Activated naive CD8-positive, alpha-beta T cell treated with anti-CD3 and anti-CD28 coated beads for 36 hours (primary cell): ENCODE measurements at regions not wholly inside any gene's neighbourhood (a gene's known extent, or its start where the extent isn't known, plus 50 kb on each side); places are given as distances from the start of the nearest gene placed in this dataset.
"Not testable (repeated sequence)": the region's sequence is repeated elsewhere in the genome, so short reads cannot be mapped to it uniquely, and the experiment has no call there.

Experiments used
- DNase-seq: peaks from one replicate; pipeline ENCODE4 v3.0.0; 2021
- H3K27ac Mint-ChIP-seq: one replicate; pipeline ENCODE4 v1.8.0; 2022; ENCODE audit warnings: mild to moderate bottlenecking, moderate library complexity, mixed read lengths
- H3K27me3 Mint-ChIP-seq: one replicate; pipeline ENCODE4 v1.8.0; 2022; ENCODE audit warnings: mild to moderate bottlenecking, mixed read lengths
- H3K36me3 Mint-ChIP-seq: one replicate; pipeline ENCODE4 v1.8.0; 2021; ENCODE audit warnings: mild to moderate bottlenecking, mixed read lengths
- H3K4me1 Mint-ChIP-seq: one replicate; pipeline ENCODE4 v1.8.0; 2021; ENCODE audit warnings: mixed read lengths
- H3K4me3 Mint-ChIP-seq: one replicate; pipeline ENCODE4 v1.8.0; 2022; ENCODE audit warnings: mild to moderate bottlenecking, moderate library complexity, mixed read lengths
- H3K9me3 Mint-ChIP-seq: one replicate; pipeline ENCODE4 v1.8.0; 2022; ENCODE audit warnings: mixed read lengths

DNA sequence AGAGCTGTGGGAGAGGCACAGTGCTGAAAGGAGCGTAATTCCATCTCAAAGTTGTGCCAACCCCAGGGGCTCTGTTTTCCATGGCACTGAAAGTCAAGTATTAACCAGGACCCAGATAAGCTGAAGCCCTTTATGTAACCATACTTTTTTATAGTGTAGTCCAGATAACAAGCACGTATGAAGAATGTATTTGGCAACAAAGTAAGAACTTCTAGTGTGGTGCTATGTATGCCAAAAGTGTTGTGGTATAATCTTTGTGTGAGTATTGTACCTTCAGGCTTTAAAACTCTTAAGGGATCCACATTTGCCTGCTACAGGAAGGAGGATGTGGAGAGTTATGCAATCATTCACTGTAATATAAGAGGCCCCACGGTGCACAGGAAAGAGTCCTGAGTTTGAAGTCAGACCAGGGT lies 129.4 kb downstream of the IBTK start:
- Mint-ChIP-seq H3K27ac (no peak overlapping the region), H3K36me3 (no peaks in the 10 kb centered on the region), H3K4me3 (no peak overlapping the region), H3K9me3 (no peaks in the 10 kb centered on the region), H3K27me3 (no peaks in the 10 kb centered on the region), H3K4me1 (no peaks in the 10 kb centered on the region)
- DNase-seq: no peak

DNA sequence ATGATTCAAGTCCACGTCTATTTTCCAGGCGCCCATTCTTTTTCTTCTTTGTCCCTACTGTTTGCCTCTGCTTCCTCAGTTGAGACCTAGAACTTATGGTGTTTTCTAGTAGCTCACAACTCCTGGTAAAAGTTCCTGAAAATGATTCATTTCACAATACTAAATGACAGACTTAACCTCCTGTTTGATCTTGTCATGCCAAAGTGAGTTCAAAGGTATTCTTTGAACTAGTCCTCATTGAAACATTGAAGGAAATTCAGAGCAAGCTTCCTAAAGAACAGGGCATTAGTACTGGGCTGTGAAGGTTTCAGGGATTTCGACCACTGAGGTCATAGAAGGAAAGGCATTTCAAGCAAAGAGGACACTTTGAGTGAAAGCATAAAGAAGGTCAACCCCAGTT lies 132.8 kb downstream of the IBTK start:
- Mint-ChIP-seq H3K27ac (no peak overlapping the region), H3K36me3 (no peaks in the 10 kb centered on the region)

DNA sequence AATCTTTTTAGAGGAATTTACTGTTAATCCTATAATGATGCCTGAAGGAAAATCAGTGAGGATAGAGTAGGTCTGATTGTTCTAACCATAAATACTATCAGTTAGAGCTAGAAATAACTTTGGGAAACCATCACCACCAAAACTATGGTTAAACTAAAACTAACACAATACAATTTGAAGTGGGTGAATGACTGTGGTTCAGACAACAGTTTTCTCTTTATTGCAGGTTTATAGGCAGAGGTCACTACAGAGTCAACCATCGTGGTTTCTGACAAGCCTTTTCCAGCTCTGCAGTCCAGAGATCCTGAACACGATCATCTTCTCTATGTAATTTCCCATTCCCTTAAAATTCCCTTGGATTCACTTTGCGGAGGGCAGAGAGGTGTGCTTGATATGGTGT lies 134.3 kb downstream of the IBTK start:
- no peaks in the 10 kb centered on the region for H3K27me3 Mint-ChIP-seq
- DNase-seq: no peak
- no peaks in the 10 kb centered on the region for H3K36me3 Mint-ChIP-seq
- H3K4me3 Mint-ChIP-seq: no peak overlapping the region
- H3K4me1 Mint-ChIP-seq: no peaks in the 10 kb centered on the region
- peaks cover 14% of the 10 kb centered on the region for H3K9me3 Mint-ChIP-seq
- H3K27ac Mint-ChIP-seq: no peak overlapping the region

More for the DNA sequence above, 132.8 kb downstream of the IBTK start:
- Mint-ChIP-seq H3K4me1 (no peaks in the 10 kb centered on the region), H3K4me3 (no peak overlapping the region), H3K9me3 (peaks cover 5% of the 10 kb centered on the region), H3K27me3 (no peaks in the 10 kb centered on the region)
- no peak for DNase-seq

DNA sequence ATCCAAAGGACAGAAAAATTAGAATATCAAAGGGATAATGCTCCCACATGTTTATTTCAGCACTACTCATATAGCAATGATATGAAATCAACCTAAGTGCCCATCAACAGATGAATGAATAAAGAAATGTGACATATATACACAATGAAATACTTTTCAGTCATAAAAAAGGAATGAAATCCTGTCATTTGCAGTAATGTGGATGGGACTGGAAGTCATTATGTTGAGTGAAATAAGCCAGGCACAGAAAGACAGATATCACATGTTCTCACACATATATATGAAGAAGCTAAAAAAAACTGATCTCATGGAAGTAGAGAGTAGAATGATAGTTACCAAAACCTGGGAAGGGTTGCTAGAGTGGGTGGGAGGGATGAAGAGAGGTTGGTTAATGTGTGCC lies 135.7 kb downstream of the IBTK start:
- Mint-ChIP-seq H3K27me3 (no peaks in the 10 kb centered on the region), H3K4me3 (no peak overlapping the region), H3K36me3 (no peaks in the 10 kb centered on the region), H3K4me1 (no peaks in the 10 kb centered on the region), H3K9me3 (peaks cover 17% of the 10 kb centered on the region), H3K27ac (no peak overlapping the region)
- no peak for DNase-seq

DNA sequence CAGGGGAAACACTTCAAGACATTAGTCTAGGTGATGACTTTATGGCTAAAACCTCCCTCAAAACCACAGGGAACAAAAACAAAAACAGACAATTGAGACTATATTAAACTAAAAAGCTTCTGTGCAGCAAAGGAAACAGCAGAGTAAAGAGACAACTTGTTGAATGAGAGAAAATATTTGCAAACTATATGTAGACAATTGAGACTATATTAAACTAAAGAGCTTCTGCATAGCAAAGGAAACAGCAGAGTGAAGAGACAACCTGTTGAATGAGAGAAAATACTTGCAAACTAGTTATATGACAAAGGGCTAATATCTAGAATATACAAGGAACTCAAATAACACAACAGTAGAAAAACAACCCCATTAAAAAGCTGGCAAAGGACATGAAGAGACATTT lies 136.4 kb downstream of the IBTK start:
- H3K4me1 Mint-ChIP-seq: no peaks in the 10 kb centered on the region
- no peaks in the 10 kb centered on the region for H3K36me3 Mint-ChIP-seq
- H3K27me3 Mint-ChIP-seq: no peaks in the 10 kb centered on the region
- H3K4me3 Mint-ChIP-seq: no peak overlapping the region
- H3K9me3 Mint-ChIP-seq: peaks cover 17% of the 10 kb centered on the region
- no peak for DNase-seq
- no peak overlapping the region for H3K27ac Mint-ChIP-seq

DNA sequence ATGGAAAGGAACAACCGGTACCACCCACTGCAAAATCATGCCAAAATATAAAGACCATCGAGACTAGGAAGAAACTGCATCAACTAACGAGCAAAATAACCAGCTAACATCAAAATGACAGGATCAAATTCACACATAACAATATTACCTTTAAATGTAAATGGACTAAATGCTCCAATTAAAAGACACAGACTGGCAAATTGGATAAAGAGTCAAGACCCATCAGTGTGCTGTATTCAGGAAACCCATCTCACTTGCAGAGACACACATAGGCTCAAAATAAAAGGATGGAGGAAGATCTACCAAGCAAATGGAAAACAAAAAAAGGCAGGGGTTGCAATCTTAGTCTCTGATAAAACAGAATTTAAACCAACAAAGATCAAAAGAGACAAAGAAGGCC lies 144.4 kb downstream of the IBTK start:
- H3K36me3 Mint-ChIP-seq, DNase-seq, H3K27me3 Mint-ChIP-seq, H3K4me3 Mint-ChIP-seq, H3K9me3 Mint-ChIP-seq, H3K27ac Mint-ChIP-seq, H3K4me1 Mint-ChIP-seq: not testable (repeated sequence)

DNA sequence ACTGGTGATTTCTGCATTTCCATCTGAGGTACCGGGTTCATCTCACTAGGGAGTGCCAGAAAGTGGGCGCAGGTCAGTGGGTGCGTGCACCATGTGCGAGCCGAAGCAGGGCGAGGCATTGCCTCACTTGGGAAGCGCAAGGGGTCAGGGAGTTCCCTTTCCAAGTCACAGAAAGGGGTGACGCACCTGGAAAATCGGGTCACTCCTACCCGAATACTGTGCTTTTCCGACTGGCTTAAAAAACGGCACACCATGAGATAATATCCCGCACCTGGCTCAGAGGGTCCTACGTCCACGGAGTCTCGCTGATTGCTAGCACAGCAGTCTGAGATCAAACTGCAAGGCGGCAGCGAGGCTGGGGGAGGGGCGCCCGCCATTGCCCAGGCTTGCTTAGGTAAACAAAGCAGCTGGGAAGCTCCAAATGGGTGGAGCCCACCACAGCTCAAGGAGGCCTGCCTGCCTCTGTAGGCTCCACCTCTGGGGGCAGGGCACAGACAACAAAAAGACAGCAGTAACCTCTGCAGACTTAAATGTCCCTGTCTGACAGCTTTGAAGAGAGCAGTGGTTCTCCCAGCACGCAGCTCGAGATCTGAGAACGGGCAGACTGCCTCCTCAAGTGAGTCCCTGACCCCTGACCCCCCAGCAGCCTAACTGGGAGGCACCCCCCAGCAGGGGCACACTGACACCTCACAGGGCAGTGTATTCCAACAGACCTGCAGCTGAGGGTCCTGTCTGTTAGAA lies 146.0 kb downstream of the IBTK start:
- DNase-seq, H3K27me3 Mint-ChIP-seq, H3K4me1 Mint-ChIP-seq, H3K9me3 Mint-ChIP-seq, H3K36me3 Mint-ChIP-seq, H3K27ac Mint-ChIP-seq, H3K4me3 Mint-ChIP-seq: not testable (repeated sequence)

DNA sequence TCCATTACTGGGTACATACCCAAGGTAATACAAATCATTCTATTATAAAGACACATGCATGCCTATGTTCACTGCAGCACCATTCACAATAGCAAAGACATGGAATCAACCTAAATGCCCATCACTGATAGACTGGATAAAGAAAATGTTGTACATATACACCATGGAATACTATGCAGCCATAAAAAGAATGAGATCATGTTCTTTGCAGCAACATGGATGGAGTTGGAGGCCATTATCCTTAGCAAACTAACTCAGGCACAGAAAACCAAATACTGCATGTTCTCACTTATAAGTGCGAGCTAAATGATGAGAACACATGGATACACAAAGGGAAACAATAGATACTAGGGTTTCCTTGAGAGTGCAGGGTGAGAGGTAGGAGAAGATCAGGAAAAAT lies 146.8 kb downstream of the IBTK start:
- not testable (repeated sequence) for DNase-seq, H3K4me3 Mint-ChIP-seq, H3K4me1 Mint-ChIP-seq, H3K27ac Mint-ChIP-seq, H3K27me3 Mint-ChIP-seq, H3K36me3 Mint-ChIP-seq, H3K9me3 Mint-ChIP-seq

DNA sequence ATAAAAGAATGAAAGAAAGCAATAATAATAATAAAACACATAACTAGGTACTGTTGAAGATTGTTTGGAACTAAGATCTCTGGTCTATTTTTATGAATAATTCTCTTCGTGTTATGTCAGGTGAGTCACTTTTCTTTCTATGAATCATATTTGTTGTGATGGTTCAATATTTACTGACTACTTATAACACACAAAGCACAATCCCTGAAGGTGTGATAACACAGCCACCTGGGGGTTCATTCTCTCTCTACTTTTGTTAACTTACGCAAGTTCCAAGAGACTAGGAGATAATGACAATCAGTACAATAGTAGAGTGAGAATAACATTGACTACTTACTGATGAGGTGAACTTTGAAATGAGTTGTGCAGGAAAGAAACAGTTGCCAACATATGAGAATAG lies 149.9 kb downstream of the IBTK start:
- Mint-ChIP-seq H3K36me3 (no peaks in the 10 kb centered on the region), H3K27ac (no peak overlapping the region), H3K9me3 (peaks cover 3% of the 10 kb centered on the region), H3K27me3 (no peaks in the 10 kb centered on the region), H3K4me3 (no peak overlapping the region), H3K4me1 (no peaks in the 10 kb centered on the region)
- no peak for DNase-seq

DNA sequence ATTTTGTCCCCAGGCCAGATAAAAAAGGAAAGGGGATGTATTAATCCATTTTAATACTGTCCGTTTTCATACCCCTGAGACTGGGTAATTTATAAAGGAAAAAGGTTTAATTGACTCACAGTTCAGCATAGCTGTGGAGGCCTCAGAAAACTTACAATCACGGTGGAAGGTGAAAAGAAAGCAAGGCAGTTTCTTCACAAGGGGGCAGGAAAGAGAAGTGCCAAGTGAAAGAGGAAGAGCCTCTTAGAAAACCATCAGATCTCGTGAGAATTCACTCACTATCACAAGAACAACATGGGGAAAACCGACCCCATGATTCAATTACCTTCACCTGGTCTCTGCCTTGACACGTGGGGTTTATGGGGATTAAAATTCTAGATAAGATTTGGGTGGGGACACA lies 152.5 kb downstream of the IBTK start:
- no peaks in the 10 kb centered on the region for H3K36me3 Mint-ChIP-seq
- H3K9me3 Mint-ChIP-seq: no peaks in the 10 kb centered on the region
- H3K4me3 Mint-ChIP-seq: no peak overlapping the region
- DNase-seq: no peak
- no peak overlapping the region for H3K27ac Mint-ChIP-seq
- H3K4me1 Mint-ChIP-seq: no peaks in the 10 kb centered on the region
- no peaks in the 10 kb centered on the region for H3K27me3 Mint-ChIP-seq

DNA sequence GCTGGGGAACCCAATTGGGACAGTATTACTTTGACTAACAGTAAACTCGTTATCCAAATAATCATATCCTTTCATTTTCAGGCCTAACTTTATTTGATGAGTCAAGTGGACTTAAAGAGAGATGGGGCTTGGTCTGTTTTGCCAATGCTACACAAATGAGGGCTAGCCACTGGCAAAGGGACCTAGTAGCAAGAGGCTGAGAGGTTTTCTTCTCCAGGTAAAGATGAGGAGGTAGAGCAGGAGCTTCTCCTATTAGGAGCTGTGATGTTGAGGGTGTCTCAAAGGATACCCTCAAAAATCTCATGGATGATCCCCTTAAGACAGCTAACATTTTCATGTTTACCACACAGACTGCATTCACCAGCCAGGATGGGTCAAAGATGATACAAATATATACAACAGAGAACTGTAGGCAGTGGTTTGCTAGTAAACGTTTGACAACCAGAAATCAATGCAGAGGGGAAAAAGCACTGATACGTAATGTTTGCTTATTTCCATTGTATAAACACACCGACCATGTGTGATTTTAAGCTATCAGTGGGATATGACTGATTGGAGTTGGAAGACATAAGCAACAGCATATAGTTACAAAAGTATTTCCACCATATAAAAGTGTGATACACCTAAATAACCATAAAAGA lies 153.3 kb downstream of the IBTK start:
- Mint-ChIP-seq H3K4me1 (no peaks in the 10 kb centered on the region), H3K4me3 (no peak overlapping the region), H3K27me3 (no peaks in the 10 kb centered on the region), H3K9me3 (no peaks in the 10 kb centered on the region), H3K27ac (no peak overlapping the region), H3K36me3 (no peaks in the 10 kb centered on the region)
- DNase-seq: no peak

DNA sequence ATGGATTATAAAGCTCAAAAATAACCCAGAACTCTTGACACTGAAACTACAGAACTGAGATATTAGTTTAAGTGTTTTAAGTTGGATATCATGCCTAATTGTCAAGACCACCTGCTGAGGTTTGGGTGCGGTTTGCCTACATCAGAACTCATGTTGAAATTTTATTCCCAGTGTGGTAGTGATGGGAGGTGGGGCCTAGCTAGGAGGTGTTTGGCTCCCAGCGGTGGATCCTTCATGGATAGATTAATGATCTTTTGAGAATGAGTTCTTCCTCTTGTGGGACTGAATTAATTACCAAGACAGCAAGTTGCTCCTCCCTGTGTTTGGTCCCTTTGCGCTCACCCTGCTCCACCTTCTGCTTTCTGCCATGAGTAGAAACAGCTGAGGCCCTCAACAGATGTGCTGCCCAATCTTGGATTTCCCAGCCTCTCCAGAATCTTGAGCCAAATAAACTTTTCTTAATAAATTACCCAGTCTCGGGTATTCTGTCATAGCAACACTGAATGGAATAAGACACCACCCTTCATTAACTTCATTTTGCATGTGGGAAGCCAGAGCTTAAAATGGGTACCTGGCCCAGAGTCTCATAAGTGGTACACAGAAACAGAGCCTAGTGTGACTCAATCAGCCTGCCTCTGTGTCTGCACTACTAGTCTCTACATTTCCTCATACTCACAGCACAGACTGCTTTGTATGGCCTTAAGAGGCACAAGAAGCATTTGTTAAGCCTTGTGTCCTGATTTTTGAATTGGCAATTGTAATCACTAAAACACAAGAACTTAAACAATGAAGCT lies 158.4 kb downstream of the IBTK start:
- Mint-ChIP-seq H3K36me3 (no peaks in the 10 kb centered on the region), H3K27me3 (no peaks in the 10 kb centered on the region), H3K27ac (no peak overlapping the region), H3K4me3 (no peak overlapping the region), H3K9me3 (no peaks in the 10 kb centered on the region), H3K4me1 (no peaks in the 10 kb centered on the region)
- no peak for DNase-seq

DNA sequence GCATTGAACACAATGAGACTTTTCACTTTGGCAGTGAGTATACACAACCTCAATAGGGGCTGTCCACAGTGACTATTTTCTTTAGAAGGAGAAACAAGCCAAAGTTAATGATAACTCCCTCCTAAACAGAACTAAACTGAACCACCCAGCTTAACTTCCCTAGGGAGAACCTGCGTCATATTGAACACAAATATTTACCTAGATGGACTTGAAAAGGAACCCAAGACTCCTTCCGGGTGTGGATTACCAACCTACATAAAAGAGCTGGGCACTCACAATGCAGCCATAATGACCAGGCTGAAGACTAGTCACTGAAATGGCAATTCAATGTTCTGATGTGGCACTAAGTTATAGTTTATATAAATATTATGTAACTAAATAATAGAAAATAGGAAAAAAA lies 160.6 kb downstream of the IBTK start:
- no peak for DNase-seq
- H3K4me1 Mint-ChIP-seq: no peaks in the 10 kb centered on the region
- H3K27me3 Mint-ChIP-seq: no peaks in the 10 kb centered on the region
- H3K36me3 Mint-ChIP-seq: no peaks in the 10 kb centered on the region
- H3K9me3 Mint-ChIP-seq: no peaks in the 10 kb centered on the region
- H3K4me3 Mint-ChIP-seq: no peak overlapping the region
- no peak overlapping the region for H3K27ac Mint-ChIP-seq

DNA sequence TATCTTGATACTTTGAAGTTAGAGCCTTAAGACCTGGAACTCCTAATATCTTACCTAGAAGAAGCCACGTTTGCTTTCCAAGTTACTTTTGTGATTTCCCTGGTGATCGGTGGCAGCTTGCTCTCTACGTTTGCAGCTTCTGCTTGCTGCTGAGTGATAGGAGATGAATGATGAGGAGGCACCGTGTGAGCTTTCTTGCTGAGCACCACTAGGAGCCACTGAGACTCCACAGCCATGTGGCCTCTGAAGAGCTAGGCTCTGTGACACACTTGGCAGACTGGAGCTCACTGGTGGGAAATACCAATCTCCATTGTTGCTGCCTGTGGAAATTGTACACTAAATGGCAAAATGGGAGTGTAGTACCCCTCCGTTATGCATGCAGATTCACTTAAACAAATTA lies 161.8 kb downstream of the IBTK start:
- no peaks in the 10 kb centered on the region for H3K9me3 Mint-ChIP-seq
- H3K27me3 Mint-ChIP-seq: no peaks in the 10 kb centered on the region
- no peak overlapping the region for H3K27ac Mint-ChIP-seq
- no peaks in the 10 kb centered on the region for H3K4me1 Mint-ChIP-seq
- no peak for DNase-seq
- no peaks in the 10 kb centered on the region for H3K36me3 Mint-ChIP-seq
- H3K4me3 Mint-ChIP-seq: no peak overlapping the region

DNA sequence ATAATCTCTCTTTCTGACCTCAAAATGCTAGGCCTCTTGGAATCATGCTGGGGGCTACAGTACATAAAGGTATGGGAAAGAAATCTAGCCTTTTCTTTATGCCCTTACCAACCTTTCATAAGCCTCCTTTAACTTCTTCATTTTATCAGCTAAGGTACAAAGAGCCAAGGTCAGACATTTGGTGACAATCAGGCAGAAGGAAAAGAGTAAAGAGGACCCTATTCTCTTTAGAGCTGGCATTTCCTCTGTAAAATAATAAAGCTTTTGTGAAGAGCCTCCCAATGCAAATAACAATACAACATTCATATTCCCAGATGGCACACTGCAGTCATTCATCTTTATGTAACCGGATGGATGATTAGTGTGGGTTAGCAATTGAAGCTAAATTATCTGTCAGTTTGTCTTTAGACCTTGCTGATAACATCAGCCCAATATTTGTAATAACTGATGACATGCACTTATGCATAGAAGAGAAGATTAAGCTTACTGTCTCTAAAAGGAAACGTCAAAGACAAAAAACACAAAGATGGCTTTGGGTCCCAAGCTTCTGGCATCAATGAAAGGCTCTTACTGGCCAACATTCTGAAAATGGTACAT lies 163.1 kb downstream of the IBTK start:
- H3K4me3 Mint-ChIP-seq: no peak overlapping the region
- DNase-seq: no peak
- no peaks in the 10 kb centered on the region for H3K27me3 Mint-ChIP-seq
- no peaks in the 10 kb centered on the region for H3K36me3 Mint-ChIP-seq
- no peak overlapping the region for H3K27ac Mint-ChIP-seq
- no peaks in the 10 kb centered on the region for H3K4me1 Mint-ChIP-seq
- no peaks in the 10 kb centered on the region for H3K9me3 Mint-ChIP-seq
